DMS114 treated with DMSO at 0.1 percent for 48 hours (cell line): ENCODE measurements at regions not wholly inside any gene's neighbourhood (a gene's known extent, or its start where the extent isn't known, plus 50 kb on each side); places are given as distances from the start of the nearest gene placed in this dataset.
"Not testable (repeated sequence)": the region's sequence is repeated elsewhere in the genome, so short reads cannot be mapped to it uniquely, and the experiment has no call there.

ENCODE experiments used
- DNase-seq: peaks from one replicate; lab custom pipeline; 2025; ENCODE audit not compliant: unreplicated experiment; lab: John Stamatoyannopoulos, UW

- no peak for DNase-seq
Measured at GRCh38 chr20:51306081-51306480, 236.4 kb downstream of the NFATC2 start.

GRCh38 chr20:51305316-51306052 is 237.0 kb downstream of the NFATC2 start:
- DNase-seq = no peak

GRCh38 chr20:51303731-51304670 is 238.5 kb downstream of the NFATC2 start:
- no peak for DNase-seq

GRCh38 chr20:51301026-51301425 is 241.5 kb downstream of the NFATC2 start:
- no peak for DNase-seq

- DNase-seq = no peak
Measured at GRCh38 chr20:51300104-51300503, 242.4 kb downstream of the NFATC2 start.

- no peak for DNase-seq
Measured at GRCh38 chr20:51299413-51299812, 243.1 kb downstream of the NFATC2 start.

GRCh38 chr20:51298141-51298749 is 244.3 kb downstream of the NFATC2 start:
- DNase-seq = no peak

- no peak for DNase-seq
Measured at GRCh38 chr20:51287628-51288413, 254.7 kb downstream of the NFATC2 start.

- no peak for DNase-seq
Measured at GRCh38 chr20:51286758-51287157, 255.8 kb downstream of the NFATC2 start.

- DNase-seq = no peak
Measured at GRCh38 chr20:51285684-51286083, 256.8 kb downstream of the NFATC2 start.

GRCh38 chr20:51284871-51285270 is 257.6 kb downstream of the NFATC2 start:
- DNase-seq = no peak

GRCh38 chr20:51284176-51284575 is 258.3 kb downstream of the NFATC2 start:
- DNase-seq = no peak

GRCh38 chr20:51281521-51281920 is 258.6 kb upstream of the KCNG1 start:
- no peak for DNase-seq

GRCh38 chr20:51280047-51280446 is 257.1 kb upstream of the KCNG1 start:
- DNase-seq = no peak

GRCh38 chr20:51277961-51278360 is 255.1 kb upstream of the KCNG1 start:
- no peak for DNase-seq

GRCh38 chr20:51276296-51276695 is 253.4 kb upstream of the KCNG1 start:
- DNase-seq = no peak

- DNase-seq = no peak
Measured at GRCh38 chr20:51275826-51276225, 252.9 kb upstream of the KCNG1 start.

GRCh38 chr20:51275181-51275580 is 252.3 kb upstream of the KCNG1 start:
- no peak for DNase-seq

- no peak for DNase-seq
Measured at GRCh38 chr20:51272401-51272800, 249.5 kb upstream of the KCNG1 start.

- no peak for DNase-seq
Measured at GRCh38 chr20:51271931-51272330, 249.0 kb upstream of the KCNG1 start.

GRCh38 chr20:51271289-51271688 is 248.4 kb upstream of the KCNG1 start:
- DNase-seq = not testable (repeated sequence)
